ENCODE measurements at regions not wholly inside any gene's neighbourhood (a gene's known extent, or its start where the extent isn't known, plus 50 kb on each side); places are given as distances from the start of the nearest gene placed in this dataset.
"Not testable (repeated sequence)": the region's sequence is repeated elsewhere in the genome, so short reads cannot be mapped to it uniquely, and the experiment has no call there.

DNA sequence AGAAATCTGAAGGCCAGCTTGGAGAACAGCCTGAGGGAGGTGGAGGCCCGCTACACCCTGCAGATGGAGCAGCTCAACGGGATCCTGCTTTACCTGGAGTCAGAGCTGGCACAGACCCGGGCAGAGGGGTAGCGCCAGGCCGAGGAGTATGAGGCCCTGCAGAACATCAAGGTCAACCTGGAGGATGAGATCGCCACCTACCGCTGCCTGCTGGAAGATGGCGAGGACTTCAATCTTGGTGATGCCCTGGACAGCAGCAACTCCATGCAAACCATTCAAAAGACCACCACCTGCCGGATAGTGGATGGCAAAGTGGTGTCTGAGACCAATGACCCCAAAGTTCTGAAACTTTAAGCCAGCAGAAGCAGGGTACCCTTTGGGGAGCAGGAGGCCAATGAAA is 318.4 kb downstream of the ZFHX3 start:
- DNase-seq (ENCODE audit: extremely low read depth in 1 of 2, low read depth in 1 of 2) = not testable (repeated sequence)

DNA sequence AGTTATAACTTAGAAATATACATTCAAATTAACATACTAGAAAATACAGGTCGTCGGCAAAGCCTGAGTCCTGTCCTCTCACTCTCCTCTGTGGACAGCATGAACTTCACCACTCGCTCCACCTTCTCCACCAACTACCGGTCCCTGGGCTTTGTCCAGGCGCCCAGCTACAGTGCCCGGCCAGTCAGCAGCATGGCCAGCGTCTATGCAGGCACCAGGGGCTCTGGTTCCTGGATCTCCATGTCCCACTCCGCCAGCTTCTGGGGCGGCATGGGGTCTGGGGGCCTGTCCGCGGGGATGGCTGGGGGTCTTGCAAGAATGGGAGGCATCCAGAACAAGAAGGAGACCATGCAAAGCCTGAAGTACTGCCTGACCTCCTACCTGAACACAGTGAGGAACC is 319.4 kb downstream of the ZFHX3 start:
- no peak for DNase-seq (ENCODE audit: extremely low read depth in 1 of 2, low read depth in 1 of 2)

DNA sequence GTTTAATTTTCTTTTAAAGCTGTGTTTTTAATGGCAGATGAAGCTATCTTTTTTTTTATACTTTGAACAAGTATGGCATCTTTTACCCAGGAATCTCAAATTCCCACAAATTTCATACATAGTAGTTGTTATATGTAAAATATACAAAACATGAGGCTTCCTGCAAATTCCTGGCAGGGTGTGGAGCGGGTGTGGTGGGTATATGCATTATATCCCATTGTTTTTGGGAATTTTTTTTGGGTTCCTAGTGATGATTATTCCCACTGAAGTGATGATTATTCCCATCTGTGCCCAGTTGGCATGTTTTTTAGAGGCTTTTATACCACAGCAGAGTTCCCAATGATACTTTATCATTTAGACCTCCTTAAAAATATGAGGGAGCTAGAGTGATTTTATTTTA is 320.4 kb downstream of the ZFHX3 start:
- no peak for DNase-seq (ENCODE audit: extremely low read depth in 1 of 2, low read depth in 1 of 2)

DNA sequence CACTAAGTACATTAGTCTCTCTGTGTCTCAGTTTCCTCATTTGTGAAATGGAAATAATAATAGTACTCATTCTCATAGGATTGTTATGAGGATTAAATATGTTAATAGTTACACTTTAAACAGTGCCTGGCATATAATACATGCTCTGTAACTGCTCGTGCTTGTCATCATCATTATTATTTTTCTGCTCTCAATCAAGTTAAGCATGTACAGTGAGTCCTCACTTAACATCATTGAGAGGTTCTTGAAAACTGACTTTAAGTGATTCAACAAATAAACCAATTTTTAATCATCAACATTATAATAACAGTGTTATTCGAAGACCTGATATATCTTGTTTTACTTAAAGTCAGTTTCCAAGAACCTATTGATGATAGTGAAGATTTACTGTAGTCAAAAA is 322.3 kb downstream of the ZFHX3 start:
- no peak for DNase-seq (ENCODE audit: extremely low read depth in 1 of 2, low read depth in 1 of 2)

DNA sequence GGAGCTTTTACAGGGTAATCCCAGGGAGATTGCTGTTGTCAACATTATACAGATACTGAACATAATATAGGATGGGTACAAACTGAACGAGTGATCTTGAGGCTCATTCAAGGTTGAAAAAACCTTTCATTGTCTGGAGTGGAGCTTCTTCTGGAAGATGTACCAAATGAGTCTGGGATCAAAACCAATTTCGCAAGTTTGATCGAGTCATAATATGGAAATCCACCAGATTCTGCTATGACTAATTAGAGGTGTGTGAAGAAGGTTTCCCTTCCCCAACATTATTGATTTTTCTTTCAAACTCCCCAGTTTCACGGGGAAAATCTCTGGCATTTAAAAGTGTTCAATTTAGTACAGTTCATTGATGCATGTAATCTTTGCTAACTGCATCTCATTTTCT is 324.1 kb downstream of the ZFHX3 start:
- DNase-seq (ENCODE audit: extremely low read depth in 1 of 2, low read depth in 1 of 2) = no peak

DNA sequence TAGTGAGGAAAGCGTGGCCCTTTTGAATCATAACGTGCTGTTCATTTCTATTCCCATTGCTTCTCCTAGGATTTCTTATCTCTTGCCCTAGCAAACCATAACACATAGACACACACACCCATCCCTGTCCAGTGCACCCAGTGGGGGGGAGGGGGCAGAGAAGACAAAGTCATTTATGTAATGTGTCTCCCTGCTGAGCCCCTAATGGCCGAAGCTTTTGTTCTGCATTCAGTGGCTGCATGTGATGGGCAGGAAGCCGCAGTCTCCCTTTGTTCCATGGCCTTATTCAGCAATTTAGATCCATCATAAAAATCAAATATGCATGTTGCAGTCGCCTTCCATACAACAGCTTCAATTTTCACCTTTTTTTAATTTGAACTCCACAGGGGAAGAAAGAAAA is 325.4 kb downstream of the ZFHX3 start:
- DNase-seq (ENCODE audit: extremely low read depth in 1 of 2, low read depth in 1 of 2) = no peak

DNA sequence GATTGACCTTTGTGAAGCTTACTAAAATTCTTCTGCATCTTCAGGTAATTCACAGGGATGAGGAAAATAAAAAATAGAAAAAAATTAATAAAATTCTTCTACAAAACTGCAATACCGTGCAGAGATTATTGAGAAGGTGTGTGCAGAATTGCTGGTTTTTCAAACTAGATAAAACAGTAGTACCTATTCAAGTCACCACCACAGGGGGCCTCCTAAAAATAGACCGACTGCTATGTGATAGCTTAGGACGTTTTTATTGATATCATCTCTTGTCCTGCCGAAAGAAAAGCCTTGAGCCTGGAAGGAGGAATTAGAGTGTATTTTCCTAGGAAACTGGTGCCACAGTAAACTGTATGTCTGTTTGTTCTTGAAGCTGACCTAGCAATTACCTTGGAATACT is 325.9 kb downstream of the ZFHX3 start:
- no peak for DNase-seq (ENCODE audit: extremely low read depth in 1 of 2, low read depth in 1 of 2)

DNA sequence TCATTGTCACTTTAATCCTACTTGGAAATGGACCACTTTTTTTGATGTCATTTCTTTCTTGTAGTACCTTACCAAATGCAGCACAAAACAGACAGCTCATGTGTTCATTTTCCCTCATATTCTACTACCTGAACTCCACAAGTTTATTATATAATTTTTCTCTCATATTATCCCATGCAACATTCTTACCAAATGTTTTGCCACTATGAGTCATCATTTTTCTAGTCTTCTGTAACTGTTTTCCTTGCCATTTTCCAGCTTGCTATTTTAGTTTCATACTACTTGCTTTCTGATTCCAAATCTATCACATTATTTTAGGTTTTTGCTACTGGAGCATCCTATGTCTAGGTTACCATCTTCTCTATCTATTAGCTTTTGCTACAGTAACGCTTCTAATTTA is 332.7 kb downstream of the ZFHX3 start:
- DNase-seq (ENCODE audit: extremely low read depth in 1 of 2, low read depth in 1 of 2) = no peak

DNA sequence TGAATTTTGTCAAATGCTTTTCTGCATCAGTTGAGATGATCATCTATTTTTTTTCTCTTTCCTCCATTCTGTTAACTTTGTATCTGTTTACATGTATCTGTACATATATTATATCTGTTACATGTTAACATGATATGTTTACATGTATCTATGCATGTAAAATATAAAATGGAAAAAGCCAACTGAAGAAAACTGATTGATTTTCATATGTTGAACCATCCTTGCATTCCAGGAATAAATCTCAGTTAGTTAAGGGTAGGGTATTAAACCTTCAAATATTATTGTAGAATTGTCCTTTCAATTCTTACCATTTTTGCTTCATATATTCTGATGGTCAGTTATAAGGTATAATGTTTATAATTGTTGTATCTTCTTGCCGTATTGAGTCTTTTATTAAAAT is 336.1 kb downstream of the ZFHX3 start:
- DNase-seq (ENCODE audit: extremely low read depth in 1 of 2, low read depth in 1 of 2) = no peak

DNA sequence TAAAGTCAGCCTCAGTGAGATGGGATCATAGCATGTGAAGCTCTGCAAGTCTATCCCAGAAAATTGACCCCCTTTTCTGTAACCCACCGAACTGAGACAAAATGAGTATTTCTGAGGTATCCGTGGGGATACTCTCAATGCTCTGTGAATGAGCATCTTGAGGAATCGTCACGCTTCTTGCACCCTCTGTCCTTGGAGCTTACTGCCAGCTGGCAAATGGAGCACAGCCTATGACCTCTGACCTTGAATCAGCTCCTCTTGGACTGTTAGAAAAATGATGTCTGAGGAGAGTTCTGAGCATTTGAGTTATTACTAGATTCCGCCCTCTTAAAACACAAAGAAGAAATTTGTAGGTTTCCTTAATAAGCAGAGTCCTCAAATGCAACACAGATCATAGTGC is 342.1 kb downstream of the ZFHX3 start:
- no peak for DNase-seq (ENCODE audit: extremely low read depth in 1 of 2, low read depth in 1 of 2)

DNA sequence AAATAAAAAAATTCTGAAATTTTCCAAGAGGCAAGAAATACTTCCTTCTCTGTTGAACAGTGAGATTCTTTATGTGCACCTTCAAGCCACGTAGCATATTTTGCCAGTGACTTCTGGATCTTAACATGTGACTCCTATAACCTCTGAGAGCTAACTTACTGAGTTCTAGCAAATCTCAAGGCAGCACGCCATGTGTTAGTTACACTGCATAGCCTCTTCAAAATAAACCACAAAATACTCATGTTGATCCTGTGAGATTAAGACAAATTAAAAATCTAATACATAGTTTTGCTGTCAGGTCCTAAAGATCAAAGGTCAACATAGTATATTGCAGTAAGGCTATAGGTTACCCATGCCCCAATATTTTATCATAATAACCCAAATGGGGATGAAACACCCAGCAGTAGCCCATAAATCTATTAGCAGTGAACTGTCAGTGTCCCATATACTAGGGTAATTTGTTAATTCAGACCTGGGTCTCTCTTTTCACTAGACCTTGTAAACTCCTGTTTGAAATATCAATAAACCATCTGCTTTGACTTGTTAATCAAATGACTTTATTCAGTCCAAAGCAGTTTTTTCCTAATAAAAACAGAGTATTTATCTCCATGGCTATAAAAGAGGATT is 343.1 kb downstream of the ZFHX3 start:
- DNase-seq (ENCODE audit: extremely low read depth in 1 of 2, low read depth in 1 of 2) = no peak

DNA sequence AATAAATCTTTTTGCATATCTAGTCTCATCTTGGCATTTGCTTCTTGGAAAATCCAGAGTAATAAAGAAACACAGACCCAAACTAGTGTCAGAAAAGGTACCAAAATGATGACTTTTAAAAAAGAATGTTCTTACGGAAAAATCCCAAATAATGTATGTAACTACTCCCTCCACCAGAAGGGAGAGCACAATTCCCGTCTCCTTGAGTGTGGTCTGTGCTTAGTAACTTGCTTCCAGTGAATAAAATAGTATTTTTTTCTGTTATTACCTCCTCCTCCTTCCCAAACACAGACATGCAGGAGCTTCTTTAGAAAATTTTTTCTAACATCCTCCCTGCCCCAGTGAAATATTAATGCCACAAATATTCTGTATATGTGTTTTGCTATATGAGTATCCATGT is 358.1 kb downstream of the ZFHX3 start:
- DNase-seq (ENCODE audit: extremely low read depth in 1 of 2, low read depth in 1 of 2) = no peak

DNA sequence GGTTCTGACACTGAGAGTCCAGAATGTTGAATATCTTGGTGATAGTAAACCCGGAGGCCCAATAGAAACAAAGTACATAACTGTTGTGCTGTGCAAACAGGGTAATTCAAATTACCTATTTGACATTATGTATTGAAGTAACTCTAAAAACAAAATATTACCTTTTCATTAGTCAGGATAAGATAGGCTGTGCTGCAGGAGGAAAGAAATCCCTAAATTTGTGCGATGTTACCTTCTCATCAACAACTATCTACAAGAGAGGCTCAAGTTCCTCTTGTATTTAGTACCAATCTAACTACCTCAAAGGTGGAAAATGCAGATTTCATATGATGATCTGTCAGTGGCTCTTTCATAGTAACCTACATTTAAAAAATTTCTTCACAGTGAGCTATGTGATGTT is 367.2 kb downstream of the ZFHX3 start:
- DNase-seq (ENCODE audit: extremely low read depth in 1 of 2, low read depth in 1 of 2) = no peak

DNA sequence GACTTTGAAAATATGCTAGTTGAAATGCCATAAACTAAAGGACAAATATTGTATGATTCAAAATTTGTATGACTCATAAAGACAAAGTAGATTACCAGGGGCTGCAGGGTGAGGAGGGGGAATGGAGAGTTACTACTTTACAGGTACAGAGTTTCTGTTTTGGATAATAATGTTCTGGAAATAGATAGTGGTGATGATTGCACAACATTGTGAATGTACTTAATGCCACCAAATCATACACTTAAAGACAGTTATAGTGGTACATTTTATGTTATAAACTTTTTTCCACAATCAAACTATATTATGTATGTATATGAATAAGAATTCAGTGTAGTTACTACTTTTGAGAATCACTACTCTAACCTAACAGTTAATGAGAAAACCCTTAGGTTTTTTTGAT is 368.1 kb downstream of the ZFHX3 start:
- DNase-seq (ENCODE audit: extremely low read depth in 1 of 2, low read depth in 1 of 2) = no peak

DNA sequence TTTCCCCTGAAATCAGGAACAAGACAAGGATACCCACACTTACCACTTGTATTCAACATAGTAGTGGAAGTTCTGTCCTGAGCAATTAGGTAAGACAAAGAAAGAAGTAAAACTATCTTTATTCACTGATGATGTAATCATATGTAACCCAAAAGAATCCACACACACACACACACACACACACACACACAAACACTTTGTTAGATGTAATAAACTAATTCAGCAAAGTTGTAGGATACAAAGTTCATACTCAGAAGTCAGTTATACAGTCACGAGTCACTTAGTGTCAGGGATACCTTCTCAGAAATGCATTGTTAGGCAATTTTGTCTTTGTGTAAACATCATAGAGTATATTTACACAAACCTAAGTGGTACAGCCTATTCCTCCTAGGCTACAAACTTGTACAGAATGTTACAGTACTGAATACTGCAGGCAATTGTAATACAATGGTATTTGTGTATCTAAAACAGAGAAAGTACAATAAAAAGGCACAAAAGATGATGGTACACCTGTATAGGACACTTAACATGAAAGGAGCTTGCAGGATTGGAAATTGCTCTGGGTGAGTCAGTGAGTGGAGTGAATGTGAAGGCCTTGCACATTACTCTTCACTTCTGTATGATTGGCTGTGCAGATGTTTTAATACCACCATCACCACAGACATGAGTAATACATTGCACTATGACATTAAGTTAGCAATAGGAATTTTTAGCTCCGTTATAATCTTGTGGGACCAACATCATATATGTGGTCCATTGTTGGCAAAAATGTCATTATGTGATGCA is 370.1 kb downstream of the ZFHX3 start:
- DNase-seq (ENCODE audit: extremely low read depth in 1 of 2, low read depth in 1 of 2) = no peak

DNA sequence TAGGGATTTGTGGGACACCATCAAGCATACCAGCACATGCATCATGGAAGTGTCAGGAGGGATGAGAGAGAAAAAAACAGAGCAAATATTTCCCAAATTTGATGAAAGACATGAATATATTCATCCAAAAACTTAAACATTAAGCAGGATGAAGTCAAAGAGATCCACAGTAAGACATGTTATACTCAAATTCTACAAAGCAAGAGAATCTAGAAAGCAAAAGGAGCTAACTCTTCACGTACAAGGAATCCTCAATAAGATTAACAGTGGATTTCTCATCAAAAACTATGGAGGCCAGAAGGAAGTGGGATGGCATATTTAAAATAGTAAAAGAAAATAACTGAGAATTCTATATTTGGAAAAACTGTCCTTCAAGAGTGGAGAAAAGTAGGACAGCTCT is 374.8 kb downstream of the ZFHX3 start:
- DNase-seq (ENCODE audit: extremely low read depth in 1 of 2, low read depth in 1 of 2) = no peak

DNA sequence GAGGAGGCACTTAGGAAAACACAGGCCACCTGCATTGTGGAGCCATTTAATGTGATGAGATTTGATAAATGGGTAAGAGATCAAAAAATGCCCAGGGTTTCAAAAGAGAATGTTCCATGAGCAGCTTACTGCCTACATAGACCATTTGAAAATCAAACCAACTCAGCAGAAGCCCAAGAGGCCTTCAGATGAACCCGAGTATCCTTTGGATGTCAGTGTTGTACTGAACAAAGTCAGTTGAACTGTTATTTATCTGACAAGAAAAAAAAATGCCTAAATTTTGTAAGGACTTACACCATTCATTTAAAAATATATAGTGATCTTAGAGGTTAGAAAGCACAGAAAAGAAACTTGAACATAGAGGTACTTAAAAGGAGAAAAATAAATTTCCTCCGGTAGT is 381.7 kb downstream of the ZFHX3 start:
- DNase-seq (ENCODE audit: extremely low read depth in 1 of 2, low read depth in 1 of 2) = no peak

DNA sequence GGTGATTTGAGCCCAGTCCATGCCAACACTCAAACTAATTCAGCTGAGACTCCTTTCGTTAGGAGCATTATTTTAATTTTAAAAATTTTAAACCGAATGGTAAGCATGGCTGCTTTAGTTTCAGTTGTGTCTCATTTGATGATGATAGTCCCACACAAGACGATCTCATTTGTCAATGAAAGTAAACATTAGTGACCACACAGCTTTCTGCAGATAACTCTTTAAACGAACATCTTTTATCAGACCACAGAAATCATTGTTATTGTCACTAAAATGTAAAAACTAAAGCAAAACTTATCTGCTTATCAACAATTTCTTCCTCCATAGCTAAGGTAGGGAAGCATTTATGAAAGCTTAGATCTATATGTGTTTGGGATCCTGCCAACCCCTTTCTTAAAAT is 382.2 kb downstream of the ZFHX3 start:
- DNase-seq (ENCODE audit: extremely low read depth in 1 of 2, low read depth in 1 of 2) = no peak

DNA sequence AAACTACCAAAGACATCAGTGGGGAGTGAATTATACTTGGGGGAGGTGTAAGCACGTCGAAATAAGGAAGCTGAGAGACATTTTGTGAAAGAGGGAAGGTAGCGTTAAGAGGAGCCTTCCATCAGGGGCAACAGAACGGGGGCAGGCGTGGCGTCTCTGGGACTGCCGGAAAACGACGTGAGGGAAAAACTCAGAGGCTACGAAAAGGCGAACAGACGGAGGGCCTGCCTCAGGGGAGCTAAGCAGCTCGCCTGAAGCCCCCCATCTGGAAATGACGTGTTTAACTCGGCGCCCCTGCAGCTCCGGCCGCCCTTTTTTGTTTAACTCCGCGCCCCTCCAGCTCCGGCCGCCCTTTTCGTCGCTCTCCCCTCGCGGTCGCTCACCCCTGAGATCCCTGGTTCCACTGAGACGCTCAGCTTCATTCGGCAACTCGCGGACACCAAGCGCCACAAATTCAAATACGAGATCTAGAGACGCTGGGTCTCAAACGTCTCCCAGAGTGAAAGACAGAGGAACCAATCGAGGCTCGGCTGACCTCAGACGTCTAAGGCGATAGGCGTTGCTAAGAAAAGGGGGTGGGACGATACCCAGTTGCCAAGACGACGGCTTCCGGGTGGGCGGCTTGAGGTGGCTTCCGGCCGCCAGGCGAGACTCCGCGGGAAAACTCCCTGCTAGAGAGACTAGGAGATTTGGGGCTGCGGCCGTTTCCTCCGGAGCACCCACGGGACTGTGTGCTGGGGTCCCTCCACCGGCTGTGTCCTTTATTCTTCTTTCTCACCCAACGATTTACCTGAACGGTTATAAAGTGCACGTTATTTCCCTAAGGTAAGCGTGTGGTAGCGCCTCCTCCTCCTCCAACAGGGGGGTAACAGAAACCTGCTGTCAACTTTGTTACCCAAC is 383.2 kb downstream of the ZFHX3 start:
- DNase-seq (ENCODE audit: extremely low read depth in 1 of 2, low read depth in 1 of 2) = peak; percentile 86 to 91

DNA sequence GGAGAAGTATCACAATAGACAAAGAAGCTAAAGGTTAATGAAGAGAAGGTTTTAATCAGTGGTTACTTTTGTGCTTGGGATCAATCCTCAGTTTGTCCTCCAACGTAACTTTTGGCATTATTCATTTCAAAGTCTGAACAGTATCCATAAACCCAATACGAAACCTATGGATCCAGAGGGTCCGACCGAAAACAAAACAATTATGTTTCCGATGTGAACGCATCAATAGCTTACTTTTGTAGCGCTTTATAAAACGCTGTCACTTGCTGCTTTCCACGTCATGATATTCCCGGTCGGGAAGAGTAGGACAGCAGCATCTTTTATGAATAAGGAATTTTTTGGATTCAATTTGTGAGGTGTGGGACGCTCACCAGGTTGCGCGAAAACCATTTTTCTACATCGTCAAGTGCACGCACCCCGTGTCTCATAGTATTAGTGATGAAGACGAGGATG is 383.8 kb downstream of the ZFHX3 start:
- DNase-seq (ENCODE audit: extremely low read depth in 1 of 2, low read depth in 1 of 2) = no peak

DNA sequence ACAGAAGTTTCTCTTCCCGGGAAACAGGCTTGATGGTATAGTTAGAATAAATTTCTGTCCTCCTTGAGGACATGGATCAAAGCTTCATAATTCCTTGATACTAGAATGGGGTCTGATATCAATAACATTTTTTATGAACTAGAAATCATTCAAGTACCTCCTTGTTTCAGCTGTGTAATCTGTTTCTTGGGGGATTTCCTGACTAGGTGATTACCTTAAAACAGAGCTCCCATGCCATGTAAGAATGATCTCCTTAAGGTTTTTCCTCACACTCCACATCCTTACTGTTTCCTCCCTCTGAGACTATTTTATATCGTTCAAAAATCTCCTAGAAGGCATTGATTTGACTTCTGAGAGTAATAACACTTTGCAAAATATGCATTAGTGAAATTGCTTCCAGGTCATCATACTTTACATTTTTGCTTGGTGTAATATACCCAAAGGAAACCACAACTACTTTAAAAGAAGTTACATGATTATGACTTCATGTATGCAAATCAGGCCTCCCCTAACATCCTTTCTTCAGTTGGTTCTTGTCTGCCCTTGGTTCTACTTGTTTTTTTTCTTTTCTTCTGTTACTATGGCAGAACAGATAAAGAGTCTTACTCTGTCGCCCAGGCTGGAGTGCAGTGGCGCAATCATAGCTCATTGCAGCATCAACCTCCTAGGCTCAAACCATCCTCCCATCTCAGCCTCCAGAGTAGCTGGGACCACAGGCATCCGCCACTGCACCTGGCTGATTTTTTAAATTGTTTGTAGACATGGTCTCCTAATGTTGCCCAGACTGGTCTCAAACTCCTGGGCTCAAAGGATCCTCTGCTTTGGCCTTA is 388.8 kb downstream of the ZFHX3 start:
- DNase-seq (ENCODE audit: extremely low read depth in 1 of 2, low read depth in 1 of 2) = no peak
